SK-N-SH (cell line): ENCODE measurements at regions not wholly inside any gene's neighbourhood (a gene's known extent, or its start where the extent isn't known, plus 50 kb on each side); places are given as distances from the start of the nearest gene placed in this dataset.

Experiments used
- CTCF ChIA-PET: fragments of 300-600, 350-600 bp; formaldehyde crosslinking; extraction: SDS; loops from one replicate; lab custom pipeline; 2021; lab: Yijun Ruan, JAX
- POLR2A ChIA-PET: fragments of 350-600 bp; sonication (Branson Sonifier 250); formaldehyde crosslinking; extraction: SDS; loops from one replicate; lab custom pipeline; 2020; ENCODE audit warnings: antibody characterized with exemption, inconsistent platforms; lab: Yijun Ruan, JAX
- DNase-seq: peaks from one replicate; pipeline ENCODE4 v3.0.0; 2012
- H2AFZ ChIP-seq: fragments of 200-600 bp; sonication (generic); 2 replicates; pipeline ENCODE4 v1.8.1; 2016; ENCODE audit warnings: antibody characterized with exemption, mild to moderate bottlenecking, low read depth
- H3F3A ChIP-seq: fragments of 200-600 bp; sonication (generic); replicated peaks from 2 replicates; pipeline ENCODE3; 2016; ENCODE audit warnings: antibody characterized with exemption, mild to moderate bottlenecking; ENCODE audit not compliant: insufficient read depth
- H3K27ac ChIP-seq, 2 experiments: fragments of 200-500 bp in 1 of 2; fragments of 200-600 bp in 1 of 2; sonication (Bioruptor generic) in 1 of 2; sonication (generic), shearing (Covaris generic) in 1 of 2; 2 replicates each; pipeline versions ENCODE4 v1.5.1 to v1.6.1; 2014 to 2016; ENCODE audit warnings: low read depth in 2 of 2, inconsistent platforms in 1 of 2, low read length in 1 of 2, mild to moderate bottlenecking in 1 of 2, mixed read lengths in 1 of 2
- H3K27me3 ChIP-seq: fragments of 200-600 bp; sonication (generic), shearing (Covaris generic); 2 replicates; pipeline ENCODE4 v1.6.1; 2016; ENCODE audit warnings: mixed run types; ENCODE audit not compliant: insufficient read depth
- H3K36me3 ChIP-seq, 2 experiments: fragments of 200-500 bp in 1 of 2; fragments of 200-600 bp in 1 of 2; sonication (Bioruptor generic) in 1 of 2; sonication (generic) in 1 of 2; replicated peaks in 1 of 2; 2 replicates each; pipeline versions ENCODE3 to v1.5.1; 2014 to 2016; ENCODE audit warnings: low read length in 1 of 2, mild to moderate bottlenecking in 1 of 2; ENCODE audit not compliant: insufficient read depth in 2 of 2, control insufficient read depth in 1 of 2
- H3K4me1 ChIP-seq, 2 experiments: fragments of 200-500 bp in 1 of 2; fragments of 200-600 bp in 1 of 2; sonication (Bioruptor generic) in 1 of 2; sonication (generic), shearing (Covaris generic) in 1 of 2; 2 replicates each; pipeline versions ENCODE4 v1.5.1 to v1.6.1; 2014 to 2016; ENCODE audit warnings: low read depth in 1 of 2, low read length in 1 of 2, mixed run types in 1 of 2; ENCODE audit not compliant: insufficient read depth in 2 of 2, control insufficient read depth in 1 of 2
- H3K4me2 ChIP-seq: fragments of 200-600 bp; sonication (generic), shearing (Covaris generic); 2 replicates; pipeline ENCODE4 v1.6.1; 2017; ENCODE audit warnings: mixed run types
- H3K4me3 ChIP-seq, 2 experiments: fragments of 200-500 bp in 1 of 2; fragments of 200-600 bp in 1 of 2; sonication (Bioruptor generic) in 1 of 2; sonication (generic), shearing (Covaris generic) in 1 of 2; 2 replicates each; pipeline versions ENCODE4 v1.5.1 to v1.8.1; 2014 to 2016; ENCODE audit warnings: low read depth in 2 of 2, inconsistent platforms in 1 of 2, low read length in 1 of 2, mild to moderate bottlenecking in 1 of 2, mixed read lengths in 1 of 2, moderate library complexity in 1 of 2
- H3K79me2 ChIP-seq: fragments of 200-600 bp; sonication (generic); 2 replicates; pipeline ENCODE4 v1.8.1; 2017; ENCODE audit warnings: mild to moderate bottlenecking; ENCODE audit not compliant: insufficient read depth
- H3K9ac ChIP-seq: fragments of 200-600 bp; sonication (generic); 2 replicates; pipeline ENCODE4 v1.6.1; 2017; ENCODE audit warnings: mixed run types
- H3K9me2 ChIP-seq: fragments of 200-600 bp; sonication (generic); 2 replicates; pipeline ENCODE4 v1.6.1; 2017; ENCODE audit warnings: mixed run types
- H3K9me3 ChIP-seq: fragments of 200-600 bp; sonication (generic); 2 replicates; pipeline ENCODE4 v1.6.1; 2017; ENCODE audit warnings: mixed run types, mild to moderate bottlenecking, moderate library complexity
- H4K20me1 ChIP-seq: fragments of 200-600 bp; sonication (generic); 2 replicates; pipeline ENCODE4 v1.6.1; 2017; ENCODE audit warnings: mild to moderate bottlenecking, mixed run types; ENCODE audit not compliant: insufficient read depth
- CHD2 ChIP-seq: fragments of 150-350 bp; IDR thresholded peaks from 2 replicates; pipeline ENCODE4 v1.6.1; 2018; ENCODE audit warnings: low read length; ENCODE audit not compliant: partially characterized antibody
- FOXJ3 ChIP-seq: sonication (generic); formaldehyde crosslinking; IDR thresholded peaks from 2 replicates; pipeline ENCODE4 v1.5.1; 2020; ENCODE audit warnings: mild to moderate bottlenecking, missing genetic modification reagents
- GATA2 ChIP-seq: sonication (generic); formaldehyde crosslinking; IDR thresholded peaks from 2 replicates; pipeline ENCODE4 v1.5.0; 2020; ENCODE audit warnings: mild to moderate bottlenecking, missing genetic modification reagents
- MEF2A ChIP-seq: IDR thresholded peaks from 2 replicates; pipeline ENCODE4 v1.4.0; 2012; ENCODE audit warnings: low read depth, borderline replicate concordance
- NRF1 ChIP-seq: IDR thresholded peaks from 2 replicates; pipeline ENCODE4 v1.6.1; 2012; ENCODE audit warnings: low read depth, mild to moderate bottlenecking, low read length
- PBX3 ChIP-seq: IDR thresholded peaks from 2 replicates; pipeline ENCODE4; 2012
- TAF1 ChIP-seq: IDR thresholded peaks from 2 replicates; pipeline ENCODE4 v1.6.1; 2012; ENCODE audit warnings: low read depth, mild to moderate bottlenecking, low read length, moderate library complexity, borderline replicate concordance
- USF1 ChIP-seq: IDR thresholded peaks from 2 replicates; pipeline ENCODE4 v1.4.0; 2012; ENCODE audit warnings: low read depth, borderline replicate concordance
- WGBS: methylation state at CpG from one replicate; pipeline ENCODE4 v1.1.6; 2017; ENCODE audit warnings: low lambda C conversion rate; 5-methylcytosine and 5-hydroxymethylcytosine counted together
- TF ChIP-seq, protein P1 (sequence below): IDR thresholded peaks from 2 replicates; pipeline ENCODE4 v1.4.0; 2012; ENCODE audit warnings: low read depth, borderline replicate concordance
- TF ChIP-seq, protein P2 (sequence below): fragments of 200-600 bp; sonication (generic); IDR thresholded peaks from 2 replicates; pipeline ENCODE4 v1.6.1; 2017; ENCODE audit warnings: antibody characterized with exemption, mild to moderate bottlenecking, moderate library complexity
- TF ChIP-seq, protein P3 (sequence below): IDR thresholded peaks from 2 replicates; pipeline ENCODE4 v1.6.1; 2012; ENCODE audit warnings: mild to moderate bottlenecking, low read depth, low read length, moderate library complexity

GRCh38 chr18:66795051-66795450 is 191.2 kb upstream of the CDH19 start:
- H3K27me3 ChIP-seq, result no peaks in the 10 kb centered on the region
- 9% methylated on average over 3 of the region's 3 CpGs for whole genome bisulfite sequencing
- H3K9ac ChIP-seq, result no peak overlapping the region
- no peaks in the 10 kb centered on the region for H3K79me2 ChIP-seq
- ChIA-PET POLR2A (no interaction called here), CTCF (interaction anchor here (2.0 kb wide), 1 partner anchor 24 kb away, joined by 5 read pairs; no protein-coding TSS in a partner anchor)
- H3K9me2 ChIP-seq, result no peaks in the 10 kb centered on the region
- TF ChIP-seq GATA2 (CRISPR knock-in tag) (no peak), PBX3 (no peak), NRF1 (no peak), MEF2A (no peak), CHD2 (no peak), TAF1 (no peak), USF1 (no peak), FOXJ3 (CRISPR knock-in tag) (no peak)
- TF ChIP-seq, protein P1, sequence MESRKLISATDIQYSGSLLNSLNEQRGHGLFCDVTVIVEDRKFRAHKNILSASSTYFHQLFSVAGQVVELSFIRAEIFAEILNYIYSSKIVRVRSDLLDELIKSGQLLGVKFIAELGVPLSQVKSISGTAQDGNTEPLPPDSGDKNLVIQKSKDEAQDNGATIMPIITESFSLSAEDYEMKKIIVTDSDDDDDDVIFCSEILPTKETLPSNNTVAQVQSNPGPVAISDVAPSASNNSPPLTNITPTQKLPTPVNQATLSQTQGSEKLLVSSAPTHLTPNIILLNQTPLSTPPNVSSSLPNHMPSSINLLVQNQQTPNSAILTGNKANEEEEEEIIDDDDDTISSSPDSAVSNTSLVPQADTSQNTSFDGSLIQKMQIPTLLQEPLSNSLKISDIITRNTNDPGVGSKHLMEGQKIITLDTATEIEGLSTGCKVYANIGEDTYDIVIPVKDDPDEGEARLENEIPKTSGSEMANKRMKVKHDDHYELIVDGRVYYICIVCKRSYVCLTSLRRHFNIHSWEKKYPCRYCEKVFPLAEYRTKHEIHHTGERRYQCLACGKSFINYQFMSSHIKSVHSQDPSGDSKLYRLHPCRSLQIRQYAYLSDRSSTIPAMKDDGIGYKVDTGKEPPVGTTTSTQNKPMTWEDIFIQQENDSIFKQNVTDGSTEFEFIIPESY, result no peak
- TF ChIP-seq, protein P2, sequence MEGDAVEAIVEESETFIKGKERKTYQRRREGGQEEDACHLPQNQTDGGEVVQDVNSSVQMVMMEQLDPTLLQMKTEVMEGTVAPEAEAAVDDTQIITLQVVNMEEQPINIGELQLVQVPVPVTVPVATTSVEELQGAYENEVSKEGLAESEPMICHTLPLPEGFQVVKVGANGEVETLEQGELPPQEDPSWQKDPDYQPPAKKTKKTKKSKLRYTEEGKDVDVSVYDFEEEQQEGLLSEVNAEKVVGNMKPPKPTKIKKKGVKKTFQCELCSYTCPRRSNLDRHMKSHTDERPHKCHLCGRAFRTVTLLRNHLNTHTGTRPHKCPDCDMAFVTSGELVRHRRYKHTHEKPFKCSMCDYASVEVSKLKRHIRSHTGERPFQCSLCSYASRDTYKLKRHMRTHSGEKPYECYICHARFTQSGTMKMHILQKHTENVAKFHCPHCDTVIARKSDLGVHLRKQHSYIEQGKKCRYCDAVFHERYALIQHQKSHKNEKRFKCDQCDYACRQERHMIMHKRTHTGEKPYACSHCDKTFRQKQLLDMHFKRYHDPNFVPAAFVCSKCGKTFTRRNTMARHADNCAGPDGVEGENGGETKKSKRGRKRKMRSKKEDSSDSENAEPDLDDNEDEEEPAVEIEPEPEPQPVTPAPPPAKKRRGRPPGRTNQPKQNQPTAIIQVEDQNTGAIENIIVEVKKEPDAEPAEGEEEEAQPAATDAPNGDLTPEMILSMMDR, result no peak
- TF ChIP-seq, protein P3, sequence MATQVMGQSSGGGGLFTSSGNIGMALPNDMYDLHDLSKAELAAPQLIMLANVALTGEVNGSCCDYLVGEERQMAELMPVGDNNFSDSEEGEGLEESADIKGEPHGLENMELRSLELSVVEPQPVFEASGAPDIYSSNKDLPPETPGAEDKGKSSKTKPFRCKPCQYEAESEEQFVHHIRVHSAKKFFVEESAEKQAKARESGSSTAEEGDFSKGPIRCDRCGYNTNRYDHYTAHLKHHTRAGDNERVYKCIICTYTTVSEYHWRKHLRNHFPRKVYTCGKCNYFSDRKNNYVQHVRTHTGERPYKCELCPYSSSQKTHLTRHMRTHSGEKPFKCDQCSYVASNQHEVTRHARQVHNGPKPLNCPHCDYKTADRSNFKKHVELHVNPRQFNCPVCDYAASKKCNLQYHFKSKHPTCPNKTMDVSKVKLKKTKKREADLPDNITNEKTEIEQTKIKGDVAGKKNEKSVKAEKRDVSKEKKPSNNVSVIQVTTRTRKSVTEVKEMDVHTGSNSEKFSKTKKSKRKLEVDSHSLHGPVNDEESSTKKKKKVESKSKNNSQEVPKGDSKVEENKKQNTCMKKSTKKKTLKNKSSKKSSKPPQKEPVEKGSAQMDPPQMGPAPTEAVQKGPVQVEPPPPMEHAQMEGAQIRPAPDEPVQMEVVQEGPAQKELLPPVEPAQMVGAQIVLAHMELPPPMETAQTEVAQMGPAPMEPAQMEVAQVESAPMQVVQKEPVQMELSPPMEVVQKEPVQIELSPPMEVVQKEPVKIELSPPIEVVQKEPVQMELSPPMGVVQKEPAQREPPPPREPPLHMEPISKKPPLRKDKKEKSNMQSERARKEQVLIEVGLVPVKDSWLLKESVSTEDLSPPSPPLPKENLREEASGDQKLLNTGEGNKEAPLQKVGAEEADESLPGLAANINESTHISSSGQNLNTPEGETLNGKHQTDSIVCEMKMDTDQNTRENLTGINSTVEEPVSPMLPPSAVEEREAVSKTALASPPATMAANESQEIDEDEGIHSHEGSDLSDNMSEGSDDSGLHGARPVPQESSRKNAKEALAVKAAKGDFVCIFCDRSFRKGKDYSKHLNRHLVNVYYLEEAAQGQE, result no peak
- H3K4me1 ChIP-seq, result no peaks in the 10 kb centered on the region; a peak in 2 of 4 replicates
- H3K36me3 ChIP-seq, result no peaks in the 10 kb centered on the region
- H3F3A ChIP-seq, result no peaks in the 10 kb centered on the region
- no peak for DNase-seq
- no peak overlapping the region for H3K4me2 ChIP-seq
- no peak overlapping the region for H2AFZ ChIP-seq
- H4K20me1 ChIP-seq, result no peaks in the 10 kb centered on the region
- H3K4me3 ChIP-seq, result no peak overlapping the region
- no peak overlapping the region for H3K27ac ChIP-seq
- H3K9me3 ChIP-seq, result no peaks in the 10 kb centered on the region
